H4 (cell line): ENCODE measurements at regions not wholly inside any gene's neighbourhood (a gene's known extent, or its start where the extent isn't known, plus 50 kb on each side); places are given as distances from the start of the nearest gene placed in this dataset.
"Not testable (repeated sequence)": the region's sequence is repeated elsewhere in the genome, so short reads cannot be mapped to it uniquely, and the experiment has no call there.

Experiments used
- DNase-seq: peaks from one replicate; pipeline ENCODE4 v3.0.0-alpha.2; 2015; ENCODE audit warnings: low spot score

GRCh38 chr2:35548171-35548570 is 807.4 kb upstream of the CRIM1 start:
- no peak for DNase-seq

GRCh38 chr2:35545301-35545700 is 810.3 kb upstream of the CRIM1 start:
- no peak for DNase-seq

GRCh38 chr2:35538796-35539195 is 816.8 kb upstream of the CRIM1 start:
- DNase-seq, result no peak

GRCh38 chr2:35530615-35531135 is 824.9 kb upstream of the CRIM1 start:
- DNase-seq, result no peak

GRCh38 chr2:35526741-35527140 is 828.8 kb upstream of the CRIM1 start:
- DNase-seq, result no peak

- DNase-seq, result no peak
Observed at GRCh38 chr2:35522450-35522849, 833.1 kb upstream of the CRIM1 start.

GRCh38 chr2:35510636-35511035 is 844.9 kb upstream of the CRIM1 start:
- no peak for DNase-seq

- no peak for DNase-seq
Observed at GRCh38 chr2:35508601-35509000, 847.0 kb upstream of the CRIM1 start.

GRCh38 chr2:35504419-35504818 is 851.2 kb upstream of the CRIM1 start:
- DNase-seq, result no peak

- DNase-seq, result no peak
Observed at GRCh38 chr2:35503738-35504199, 851.8 kb upstream of the CRIM1 start.

GRCh38 chr2:35503311-35503710 is 852.3 kb upstream of the CRIM1 start:
- no peak for DNase-seq

- DNase-seq, result no peak
Observed at GRCh38 chr2:35501076-35501475, 854.5 kb upstream of the CRIM1 start.

GRCh38 chr2:35496022-35496421 is 859.6 kb upstream of the CRIM1 start:
- DNase-seq, result no peak

GRCh38 chr2:35495182-35495581 is 860.4 kb upstream of the CRIM1 start:
- no peak for DNase-seq

GRCh38 chr2:35478121-35478520 is 877.5 kb upstream of the CRIM1 start:
- not testable (repeated sequence) for DNase-seq

- no peak for DNase-seq
Observed at GRCh38 chr2:35468245-35468644, 887.3 kb upstream of the CRIM1 start.

GRCh38 chr2:35463805-35464596 is 891.6 kb upstream of the CRIM1 start:
- DNase-seq, result no peak

GRCh38 chr2:35462226-35462998 is 893.2 kb upstream of the CRIM1 start:
- DNase-seq, result peak; percentile 4

- DNase-seq, result no peak
Observed at GRCh38 chr2:35461406-35461805, 894.2 kb upstream of the CRIM1 start.

GRCh38 chr2:35454966-35455638 is 900.5 kb upstream of the CRIM1 start:
- DNase-seq, result peak; percentile 42

GRCh38 chr2:35447821-35448220 is 907.8 kb upstream of the CRIM1 start:
- DNase-seq, result no peak

- peak; percentile 27 for DNase-seq
Observed at GRCh38 chr2:35447215-35447614, 908.4 kb upstream of the CRIM1 start.
